B cell (primary cell): ENCODE measurements at regions not wholly inside any gene's neighbourhood (a gene's known extent, or its start where the extent isn't known, plus 50 kb on each side); places are given as distances from the start of the nearest gene placed in this dataset.

Source experiments
- ATAC-seq: fragments of 200-7000 bp; cut with Tn5 transposase; one replicate; pipeline ENCODE4 v1.10.0; 2021; ENCODE audit warnings: low read depth, mild to moderate bottlenecking, moderate number of reproducible peaks, moderate library complexity
- CTCF ChIA-PET: fragments of 350-600 bp; sonication (Branson Sonifier 250); formaldehyde crosslinking; loops from one replicate; lab custom pipeline; 2021; ENCODE audit warnings: antibody characterized with exemption, inconsistent platforms; lab: Charles Lee
- POLR2A ChIA-PET: fragments of 350-600 bp; sonication (Branson Sonifier 250); formaldehyde crosslinking; loops from one replicate; lab custom pipeline; 2021; ENCODE audit warnings: antibody characterized with exemption; lab: Charles Lee
- DNase-seq: peaks from one replicate; pipeline ENCODE4 v3.0.0; 2013
- H2AFZ ChIP-seq: 2 replicates; pipeline ENCODE4 v1.6.1; 2012; ENCODE audit warnings: mild to moderate bottlenecking, low read depth, low read length; ENCODE audit not compliant: insufficient read depth, poor library complexity, severe bottlenecking
- H3K27ac ChIP-seq, 2 donors: 1 replicate in 1 of 2; 2 replicates in 1 of 2; pipeline ENCODE4 v1.5.1; 2012 to 2013; ENCODE audit warnings: low read length in 2 of 2, mild to moderate bottlenecking in 2 of 2, moderate library complexity in 1 of 2
- H3K27me3 ChIP-seq, 4 experiments: fragments of 200-600 bp in 1 of 4; sonication (generic) in 1 of 4; replicated peaks in 1 of 4; 1 replicate in 2 of 4; 2 replicates in 2 of 4; pipeline versions ENCODE4 v1.6.1 to v1.7.0; 2013 to 2016; ENCODE audit warnings: low read length in 3 of 4, mild to moderate bottlenecking in 2 of 4, mixed read lengths in 1 of 4, moderate library complexity in 1 of 4; ENCODE audit not compliant: insufficient read depth in 4 of 4, control insufficient read depth in 3 of 4; ENCODE audit errors: control extremely low read depth in 1 of 4
- H3K36me3 ChIP-seq, 2 experiments: replicated peaks in 1 of 2; 1 replicate in 1 of 2; 2 replicates in 1 of 2; pipeline versions ENCODE4 v1.6.1 to v1.7.1; 2013; ENCODE audit warnings: low read length in 1 of 2; ENCODE audit not compliant: insufficient read depth in 2 of 2, control insufficient read depth in 1 of 2; ENCODE audit errors: control extremely low read depth in 1 of 2, extremely low read depth in 1 of 2
- H3K4me1 ChIP-seq, 2 donors: fragments of 200-600 bp in 1 of 2; sonication (generic) in 1 of 2; 1 replicate in 1 of 2; 2 replicates in 1 of 2; pipeline versions ENCODE4 v1.5.1 to v1.6.1; 2013 to 2017; ENCODE audit warnings: low read length in 2 of 2; ENCODE audit not compliant: control insufficient read depth in 2 of 2, insufficient read depth in 2 of 2
- H3K4me2 ChIP-seq: replicated peaks from 2 replicates; pipeline ENCODE3; 2012; ENCODE audit warnings: mild to moderate bottlenecking, low read depth, low read length; ENCODE audit not compliant: poor library complexity, severe bottlenecking
- H3K4me3 ChIP-seq, 5 experiments: fragments of 200-600 bp in 1 of 5; sonication (generic) in 1 of 5; 1 replicate in 3 of 5; 2 replicates in 2 of 5; pipeline versions ENCODE4 v1.5.1 to v1.7.0; 2011 to 2016; ENCODE audit warnings: low read length in 4 of 5, mild to moderate bottlenecking in 4 of 5, low read depth in 2 of 5, control low read depth in 1 of 5, moderate library complexity in 1 of 5; ENCODE audit not compliant: insufficient read depth in 1 of 5; ENCODE audit errors: control extremely low read depth in 1 of 5, extremely low read depth in 1 of 5
- H3K79me2 ChIP-seq: fragments of 200-600 bp; sonication (generic); one replicate; pipeline ENCODE4 v1.6.0; 2016; ENCODE audit warnings: low read length; ENCODE audit not compliant: control insufficient read depth, insufficient read depth
- H3K9ac ChIP-seq: fragments of 200-600 bp; sonication (generic); 2 replicates; pipeline ENCODE4 v1.6.1; 2017; ENCODE audit warnings: mild to moderate bottlenecking, low read length, moderate library complexity
- H3K9me3 ChIP-seq, 3 donors: one replicate each; pipeline versions ENCODE4 v1.6.1 to v1.7.1; 2013; ENCODE audit warnings: low read length in 2 of 3; ENCODE audit not compliant: control insufficient read depth in 2 of 3, insufficient read depth in 1 of 3; ENCODE audit errors: control extremely low read depth in 1 of 3
- H4K20me1 ChIP-seq: 2 replicates; pipeline ENCODE4 v1.6.0; 2012; ENCODE audit warnings: mild to moderate bottlenecking, low read length; ENCODE audit not compliant: insufficient read depth, control insufficient read depth, poor library complexity, severe bottlenecking
- H3K27ac Mint-ChIP-seq: one replicate; pipeline ENCODE4 v1.8.0; 2021; ENCODE audit warnings: mixed read lengths
- H3K27me3 Mint-ChIP-seq: one replicate; pipeline ENCODE4 v1.8.0; 2021; ENCODE audit warnings: mixed read lengths
- H3K4me1 Mint-ChIP-seq: one replicate; pipeline ENCODE4 v1.8.0; 2021; ENCODE audit warnings: mixed read lengths
- H3K4me3 Mint-ChIP-seq: one replicate; pipeline ENCODE4 v1.8.0; 2021; ENCODE audit warnings: mixed read lengths
- H3K9me3 Mint-ChIP-seq: one replicate; pipeline ENCODE4 v1.8.0; 2022; ENCODE audit warnings: mixed read lengths; ENCODE audit not compliant: insufficient read depth
- CTCF ChIP-seq: fragments of 200-600 bp; IDR thresholded peaks from one replicate; pipeline ENCODE4 v1.8.0; 2022; ENCODE audit warnings: antibody characterized with exemption, mild to moderate bottlenecking
- EZH2 ChIP-seq: IDR thresholded peaks from 2 replicates; pipeline ENCODE4 v1.6.1; 2012; ENCODE audit warnings: borderline replicate concordance, low read depth, mild to moderate bottlenecking, moderate library complexity, low read length; ENCODE audit not compliant: insufficient read depth, poor library complexity, severe bottlenecking
- WGBS: methylation state at CpG from one replicate; pipeline ENCODE4 v1.1.5; 2013; ENCODE audit warnings: missing lambda C conversion rate; ENCODE audit not compliant: insufficient coverage; 5-methylcytosine and 5-hydroxymethylcytosine counted together
- intact Hi-C: fragments of 100-400 bp; cut with micrococcal nuclease; formaldehyde crosslinking; loops from one replicate; pipeline ENCODE4 v1.10.0; 2022

GRCh38 chr5:173524136-173524535 is 92.3 kb downstream of the BOD1 start:
- Mint-ChIP-seq H3K4me1 (no peaks in the 10 kb centered on the region), H3K27ac (no peak overlapping the region), H3K4me3 (no peak overlapping the region), H3K9me3 (no peaks in the 10 kb centered on the region), H3K27me3 (peaks cover 24% of the 10 kb centered on the region)
- H4K20me1 ChIP-seq = no peaks in the 10 kb centered on the region
- no peak overlapping the region for H3K4me3 ChIP-seq
- no peak for ATAC-seq
- H3K79me2 ChIP-seq = no peaks in the 10 kb centered on the region
- H3K27ac ChIP-seq = no peak overlapping the region
- CTCF ChIA-PET = no interaction called here
- no peaks in the 10 kb centered on the region for H3K36me3 ChIP-seq
- POLR2A ChIA-PET = no interaction called here
- no CpG with 5 or more reads among the region's 3 CpGs for WGBS
- H3K4me1 ChIP-seq = no peaks in the 10 kb centered on the region
- no peak overlapping the region for H3K4me2 ChIP-seq
- TF ChIP-seq CTCF = no peak
- no peak for TF ChIP-seq EZH2
- H2AFZ ChIP-seq = no peak overlapping the region
- H3K27me3 ChIP-seq = peaks cover 0 to 10% (median 0%) of the 10 kb centered on the region in 4 experiments
- intact Hi-C loops = no loop called here
- DNase-seq = no peak
- peaks cover 0 to 5% (median 0%) of the 10 kb centered on the region in 3 donors for H3K9me3 ChIP-seq
- no peak overlapping the region for H3K9ac ChIP-seq

GRCh38 chr5:173523388-173523787 is 93.1 kb downstream of the BOD1 start:
- Histone ChIP-seq H3K36me3 (no peaks in the 10 kb centered on the region), H3K79me2 (no peaks in the 10 kb centered on the region), H2AFZ (no peak overlapping the region), H3K4me1 (no peaks in the 10 kb centered on the region), H3K27me3 (peaks cover 0 to 13% (median 0%) of the 10 kb centered on the region in 4 experiments), H3K4me3 (no peak overlapping the region), H3K9me3 (peaks cover 0 to 9% (median 0%) of the 10 kb centered on the region in 3 donors), H3K4me2 (no peak overlapping the region), H3K27ac (no peak overlapping the region), H3K9ac (no peak overlapping the region), H4K20me1 (no peaks in the 10 kb centered on the region)
- Mint-ChIP-seq H3K4me3 (no peak overlapping the region), H3K27me3 (peaks cover 29% of the 10 kb centered on the region), H3K4me1 (no peaks in the 10 kb centered on the region), H3K9me3 (no peaks in the 10 kb centered on the region), H3K27ac (no peak overlapping the region)
- ATAC-seq (no peak), DNase-seq (no peak)
- WGBS = 89% methylated on average over 1 of the region's 2 CpGs
- POLR2A ChIA-PET = no interaction called here
- CTCF ChIA-PET = no interaction called here
- intact Hi-C loops = no loop called here
- TF ChIP-seq CTCF = no peak
